ENCODE measurements at regions not wholly inside any gene's neighbourhood (a gene's known extent, or its start where the extent isn't known, plus 50 kb on each side); places are given as distances from the start of the nearest gene placed in this dataset.
"Not testable (repeated sequence)": the region's sequence is repeated elsewhere in the genome, so short reads cannot be mapped to it uniquely, and the experiment has no call there.

GRCh38 chrX:120752431-120753082 is 122.7 kb upstream of the C1GALT1C1 start:
- DNase-seq: no peak

GRCh38 chrX:120751683-120752082 is 121.8 kb upstream of the C1GALT1C1 start:
- DNase-seq: no peak

- no peak for DNase-seq
Measured at GRCh38 chrX:120750381-120750780, 120.5 kb upstream of the C1GALT1C1 start.

- no peak for DNase-seq
Measured at GRCh38 chrX:120749141-120749846, 119.4 kb upstream of the C1GALT1C1 start.

GRCh38 chrX:120746153-120746552 is 116.3 kb upstream of the C1GALT1C1 start:
- DNase-seq: no peak

GRCh38 chrX:120742946-120743665 is 113.3 kb upstream of the C1GALT1C1 start:
- DNase-seq: no peak

GRCh38 chrX:120741452-120741851 is 111.6 kb upstream of the C1GALT1C1 start:
- no peak for DNase-seq

GRCh38 chrX:120740072-120740471 is 110.2 kb upstream of the C1GALT1C1 start:
- no peak for DNase-seq

GRCh38 chrX:120739300-120739699 is 109.4 kb upstream of the C1GALT1C1 start:
- DNase-seq: no peak

GRCh38 chrX:120736989-120737388 is 107.1 kb upstream of the C1GALT1C1 start:
- DNase-seq: no peak

GRCh38 chrX:120735966-120736365 is 106.1 kb upstream of the C1GALT1C1 start:
- no peak for DNase-seq

- no peak for DNase-seq
Measured at GRCh38 chrX:120732879-120733278, 103.0 kb upstream of the C1GALT1C1 start.

GRCh38 chrX:120732461-120732860 is 102.6 kb upstream of the C1GALT1C1 start:
- no peak for DNase-seq

- DNase-seq: no peak
Measured at GRCh38 chrX:120731386-120731785, 101.5 kb upstream of the C1GALT1C1 start.

- DNase-seq: not testable (repeated sequence)
Measured at GRCh38 chrX:120729506-120730255, 99.8 kb upstream of the C1GALT1C1 start.

- DNase-seq: no peak
Measured at GRCh38 chrX:120727911-120728310, 98.1 kb upstream of the C1GALT1C1 start.

- DNase-seq: no peak
Measured at GRCh38 chrX:120727452-120727851, 97.6 kb upstream of the C1GALT1C1 start.

- no peak for DNase-seq
Measured at GRCh38 chrX:120726294-120726693, 96.4 kb upstream of the C1GALT1C1 start.

- no peak for DNase-seq
Measured at GRCh38 chrX:120725874-120726273, 96.0 kb upstream of the C1GALT1C1 start.

- no peak for DNase-seq
Measured at GRCh38 chrX:120719622-120720021, 89.8 kb upstream of the C1GALT1C1 start.

- no peak for DNase-seq
Measured at GRCh38 chrX:120718969-120719368, 89.1 kb upstream of the C1GALT1C1 start.

GRCh38 chrX:120702337-120702736 is 72.5 kb upstream of the C1GALT1C1 start:
- not testable (repeated sequence) for DNase-seq

GRCh38 chrX:120697053-120697452 is 67.2 kb upstream of the C1GALT1C1 start:
- DNase-seq: peak; percentile 28

Measured in CD4-positive, alpha-beta T cell treated with Interleukin-6 for 4 hours (primary cell).